ENCODE measurements at regions not wholly inside any gene's neighbourhood (a gene's known extent, or its start where the extent isn't known, plus 50 kb on each side); places are given as distances from the start of the nearest gene placed in this dataset.

GRCh38 chr5:169412831-169413230, 111.9 kb upstream of the SLIT3 start:
- peak overlapping the region in 2 of 3 experiments; percentile 47 to 55 for H3K27ac Mint-ChIP-seq

GRCh38 chr5:169411786-169412430, 111.0 kb upstream of the SLIT3 start:
- no peak for TF ChIP-seq CTCF (IDR thresholded peaks at IDR 0.05; ENCODE audit: unreplicated experiment in 3 of 3)
- peaks cover 55% of the 10 kb centered on the region for H3K4me1 Mint-ChIP-seq
- H3K27me3 Mint-ChIP-seq (ENCODE audit: low read depth) = peaks cover 10% of the 10 kb centered on the region
- H3K9me3 Mint-ChIP-seq = no peaks in the 10 kb centered on the region
- no peak overlapping the region for H3K4me3 Mint-ChIP-seq
- H3K36me3 Mint-ChIP-seq (ENCODE audit: low read depth) = no peaks in the 10 kb centered on the region
- H3K27ac Mint-ChIP-seq = peak overlapping the region in 2 of 3 experiments; percentile 55 to 66

More at GRCh38 chr5:169412831-169413230, 111.9 kb upstream of the SLIT3 start:
- no peak for TF ChIP-seq CTCF (IDR thresholded peaks at IDR 0.05; ENCODE audit: unreplicated experiment in 3 of 3)
- Mint-ChIP-seq H3K27me3 (ENCODE audit: low read depth) (peaks cover 10% of the 10 kb centered on the region), H3K4me1 (peaks cover 64% of the 10 kb centered on the region), H3K4me3 (no peak overlapping the region), H3K9me3 (peaks cover under 1% of the 10 kb centered on the region), H3K36me3 (ENCODE audit: low read depth) (no peaks in the 10 kb centered on the region)

GRCh38 chr5:169410996-169411783, 110.3 kb upstream of the SLIT3 start:
- TF ChIP-seq CTCF (IDR thresholded peaks at IDR 0.05; ENCODE audit: unreplicated experiment in 3 of 3) = no peak
- H3K27ac Mint-ChIP-seq = peak overlapping the region; percentile 4 to 66 (median 55)
- no peaks in the 10 kb centered on the region for H3K36me3 Mint-ChIP-seq (ENCODE audit: low read depth)
- H3K4me1 Mint-ChIP-seq = peaks cover 48% of the 10 kb centered on the region
- no peaks in the 10 kb centered on the region for H3K9me3 Mint-ChIP-seq
- peaks cover 7% of the 10 kb centered on the region for H3K27me3 Mint-ChIP-seq (ENCODE audit: low read depth)
- no peak overlapping the region for H3K4me3 Mint-ChIP-seq

- Mint-ChIP-seq H3K27ac (no peak overlapping the region), H3K9me3 (no peaks in the 10 kb centered on the region), H3K36me3 (ENCODE audit: low read depth) (no peaks in the 10 kb centered on the region), H3K4me3 (no peak overlapping the region), H3K27me3 (ENCODE audit: low read depth) (peaks cover 7% of the 10 kb centered on the region), H3K4me1 (peaks cover 34% of the 10 kb centered on the region)
- TF ChIP-seq CTCF (IDR thresholded peaks at IDR 0.05; ENCODE audit: unreplicated experiment in 3 of 3) = no peak
These were observed 107.8 kb upstream of the SLIT3 start for GRCh38 chr5:169408731-169409130.

- H3K27me3 Mint-ChIP-seq (ENCODE audit: low read depth) = peaks cover 9% of the 10 kb centered on the region
- no peak for TF ChIP-seq CTCF (IDR thresholded peaks at IDR 0.05; ENCODE audit: unreplicated experiment in 3 of 3)
- H3K4me3 Mint-ChIP-seq = no peak overlapping the region
- H3K9me3 Mint-ChIP-seq = no peaks in the 10 kb centered on the region
- H3K4me1 Mint-ChIP-seq = peaks cover 28% of the 10 kb centered on the region
- H3K27ac Mint-ChIP-seq = no peak overlapping the region
- no peaks in the 10 kb centered on the region for H3K36me3 Mint-ChIP-seq (ENCODE audit: low read depth)
These were observed 107.2 kb upstream of the SLIT3 start for GRCh38 chr5:169408171-169408570.
